ENCODE measurements at regions not wholly inside any gene's neighbourhood (a gene's known extent, or its start where the extent isn't known, plus 50 kb on each side); places are given as distances from the start of the nearest gene placed in this dataset.
A peak's percentile ranks its signal among the peaks of the same experiment; 100 is the strongest.

- no peak for TF ChIP-seq CTCF (IDR thresholded peaks at IDR 0.05; ENCODE audit: low read depth, low read length)
- peak in 1 of 2 donors; percentile 54 for DNase-seq (ENCODE audit: low read depth in 2 of 2)
Measured at GRCh38 chr1:58836408-58836807, 52.6 kb upstream of the JUN start.

GRCh38 chr1:58837886-58838285 is 54.0 kb upstream of the JUN start:
- H3K4me3 ChIP-seq (replicated peaks in 1 of 2; ENCODE audit: low read depth in 2 of 2, low read length in 2 of 2), result no peak overlapping the region
- DNase-seq (ENCODE audit: low read depth in 2 of 2), result no peak
- no peak for TF ChIP-seq CTCF (IDR thresholded peaks at IDR 0.05; ENCODE audit: low read depth, low read length)

More at GRCh38 chr1:58836408-58836807, 52.6 kb upstream of the JUN start:
- H3K4me3 ChIP-seq (replicated peaks in 1 of 2; ENCODE audit: low read depth in 2 of 2, low read length in 2 of 2), result no peak overlapping the region

GRCh38 chr1:58839147-58839795 is 55.4 kb upstream of the JUN start:
- TF ChIP-seq CTCF (IDR thresholded peaks at IDR 0.05; ENCODE audit: low read depth, low read length), result no peak
- DNase-seq (ENCODE audit: low read depth in 2 of 2), result no peak
- no peak overlapping the region for H3K4me3 ChIP-seq (replicated peaks in 1 of 2; ENCODE audit: low read depth in 2 of 2, low read length in 2 of 2)

GRCh38 chr1:58839846-58840835 is 56.3 kb upstream of the JUN start:
- DNase-seq (ENCODE audit: low read depth in 2 of 2), result peak in 1 of 2 donors; percentile 47
- H3K4me3 ChIP-seq (replicated peaks in 1 of 2; ENCODE audit: low read depth in 2 of 2, low read length in 2 of 2), result no peak overlapping the region
- TF ChIP-seq CTCF (IDR thresholded peaks at IDR 0.05; ENCODE audit: low read depth, low read length), result no peak

- DNase-seq (ENCODE audit: low read depth in 2 of 2), result no peak
- peak; percentile 42 for TF ChIP-seq CTCF (IDR thresholded peaks at IDR 0.05; ENCODE audit: low read depth, low read length)
- H3K4me3 ChIP-seq (replicated peaks in 1 of 2; ENCODE audit: low read depth in 2 of 2, low read length in 2 of 2), result no peak overlapping the region
Measured at GRCh38 chr1:58841455-58841854, 57.6 kb upstream of the JUN start.

GRCh38 chr1:58842941-58843340 is 59.1 kb upstream of the JUN start:
- no peak for DNase-seq (ENCODE audit: low read depth in 2 of 2)
- no peak overlapping the region for H3K4me3 ChIP-seq (replicated peaks in 1 of 2; ENCODE audit: low read depth in 2 of 2, low read length in 2 of 2)
- no peak for TF ChIP-seq CTCF (IDR thresholded peaks at IDR 0.05; ENCODE audit: low read depth, low read length)

Data from cardiac fibroblast (primary cell).